ENCODE measurements at regions not wholly inside any gene's neighbourhood (a gene's known extent, or its start where the extent isn't known, plus 50 kb on each side); places are given as distances from the start of the nearest gene placed in this dataset.

GRCh38 chr15:94677202-94677790 is 445.9 kb downstream of the MCTP2 start:
- Mint-ChIP-seq H3K4me3 (no peak overlapping the region), H3K9me3 (no peaks in the 10 kb centered on the region), H3K27me3 (peaks cover 7% of the 10 kb centered on the region), H3K27ac (no peak overlapping the region), H3K36me3 (ENCODE audit: low read depth) (no peaks in the 10 kb centered on the region), H3K4me1 (ENCODE audit: low read depth) (no peaks in the 10 kb centered on the region)
- no peak for DNase-seq

GRCh38 chr15:94682171-94682570 is 450.8 kb downstream of the MCTP2 start:
- Mint-ChIP-seq H3K36me3 (ENCODE audit: low read depth) (no peaks in the 10 kb centered on the region), H3K9me3 (no peaks in the 10 kb centered on the region), H3K4me1 (ENCODE audit: low read depth) (no peaks in the 10 kb centered on the region), H3K4me3 (no peak overlapping the region), H3K27me3 (peaks cover 6% of the 10 kb centered on the region), H3K27ac (no peak overlapping the region)
- DNase-seq, result no peak

- Mint-ChIP-seq H3K4me1 (ENCODE audit: low read depth) (no peaks in the 10 kb centered on the region), H3K27me3 (peaks cover 6% of the 10 kb centered on the region), H3K36me3 (ENCODE audit: low read depth) (no peaks in the 10 kb centered on the region), H3K9me3 (no peaks in the 10 kb centered on the region), H3K4me3 (no peak overlapping the region), H3K27ac (no peak overlapping the region)
- no peak for DNase-seq
Measured at GRCh38 chr15:94683902-94684301, 452.5 kb downstream of the MCTP2 start.

GRCh38 chr15:94691169-94691568 is 459.8 kb downstream of the MCTP2 start:
- DNase-seq, result no peak
- Mint-ChIP-seq H3K9me3 (no peaks in the 10 kb centered on the region), H3K4me1 (ENCODE audit: low read depth) (no peaks in the 10 kb centered on the region), H3K27me3 (no peaks in the 10 kb centered on the region), H3K36me3 (ENCODE audit: low read depth) (no peaks in the 10 kb centered on the region), H3K27ac (no peak overlapping the region), H3K4me3 (no peak overlapping the region)

- Mint-ChIP-seq H3K27ac (no peak overlapping the region), H3K36me3 (ENCODE audit: low read depth) (no peaks in the 10 kb centered on the region), H3K4me3 (no peak overlapping the region), H3K9me3 (no peaks in the 10 kb centered on the region), H3K4me1 (ENCODE audit: low read depth) (no peaks in the 10 kb centered on the region), H3K27me3 (no peaks in the 10 kb centered on the region)
- no peak for DNase-seq
Measured at GRCh38 chr15:94692710-94693109, 461.3 kb downstream of the MCTP2 start.

- Mint-ChIP-seq H3K9me3 (no peaks in the 10 kb centered on the region), H3K36me3 (ENCODE audit: low read depth) (no peaks in the 10 kb centered on the region), H3K4me1 (ENCODE audit: low read depth) (no peaks in the 10 kb centered on the region), H3K27ac (no peak overlapping the region), H3K27me3 (peaks cover 16% of the 10 kb centered on the region), H3K4me3 (no peak overlapping the region)
- no peak for DNase-seq
Measured at GRCh38 chr15:94700211-94700610, 468.9 kb downstream of the MCTP2 start.

- Mint-ChIP-seq H3K9me3 (no peaks in the 10 kb centered on the region), H3K4me3 (no peak overlapping the region), H3K4me1 (ENCODE audit: low read depth) (no peaks in the 10 kb centered on the region), H3K27me3 (peaks cover 21% of the 10 kb centered on the region), H3K27ac (no peak overlapping the region), H3K36me3 (ENCODE audit: low read depth) (no peaks in the 10 kb centered on the region)
- no peak for DNase-seq
Measured at GRCh38 chr15:94701281-94701985, 470.1 kb downstream of the MCTP2 start.

GRCh38 chr15:94703596-94703995 is 472.2 kb downstream of the MCTP2 start:
- no peak overlapping the region for H3K27ac Mint-ChIP-seq
- peaks cover 5% of the 10 kb centered on the region for H3K9me3 Mint-ChIP-seq
- no peaks in the 10 kb centered on the region for H3K36me3 Mint-ChIP-seq (ENCODE audit: low read depth)
- no peaks in the 10 kb centered on the region for H3K4me1 Mint-ChIP-seq (ENCODE audit: low read depth)
- DNase-seq, result no peak
- H3K27me3 Mint-ChIP-seq, result peaks cover 21% of the 10 kb centered on the region
- no peak overlapping the region for H3K4me3 Mint-ChIP-seq

GRCh38 chr15:94704421-94704820 is 473.1 kb downstream of the MCTP2 start:
- H3K36me3 Mint-ChIP-seq (ENCODE audit: low read depth), result no peaks in the 10 kb centered on the region

GRCh38 chr15:94704946-94705345 is 473.6 kb downstream of the MCTP2 start:
- H3K27me3 Mint-ChIP-seq, result peaks cover 20% of the 10 kb centered on the region
- H3K27ac Mint-ChIP-seq, result no peak overlapping the region
- no peaks in the 10 kb centered on the region for H3K4me1 Mint-ChIP-seq (ENCODE audit: low read depth)
- no peak overlapping the region for H3K4me3 Mint-ChIP-seq
- no peak for DNase-seq
- H3K36me3 Mint-ChIP-seq (ENCODE audit: low read depth), result no peaks in the 10 kb centered on the region
- H3K9me3 Mint-ChIP-seq, result peaks cover 5% of the 10 kb centered on the region

More at GRCh38 chr15:94704421-94704820, 473.1 kb downstream of the MCTP2 start:
- Mint-ChIP-seq H3K4me1 (ENCODE audit: low read depth) (no peaks in the 10 kb centered on the region), H3K27me3 (peaks cover 21% of the 10 kb centered on the region), H3K9me3 (peaks cover 5% of the 10 kb centered on the region), H3K27ac (no peak overlapping the region), H3K4me3 (no peak overlapping the region)
- DNase-seq, result no peak

GRCh38 chr15:94709319-94709718 is 478.0 kb downstream of the MCTP2 start:
- no peak overlapping the region for H3K27ac Mint-ChIP-seq
- H3K36me3 Mint-ChIP-seq (ENCODE audit: low read depth), result no peaks in the 10 kb centered on the region
- peaks cover 9% of the 10 kb centered on the region for H3K27me3 Mint-ChIP-seq
- no peak overlapping the region for H3K4me3 Mint-ChIP-seq
- no peaks in the 10 kb centered on the region for H3K4me1 Mint-ChIP-seq (ENCODE audit: low read depth)
- DNase-seq, result no peak
- H3K9me3 Mint-ChIP-seq, result peaks cover 5% of the 10 kb centered on the region

GRCh38 chr15:94722024-94722636 is 490.8 kb downstream of the MCTP2 start:
- no peak overlapping the region for H3K27ac Mint-ChIP-seq
- no peaks in the 10 kb centered on the region for H3K9me3 Mint-ChIP-seq
- DNase-seq, result no peak
- H3K36me3 Mint-ChIP-seq (ENCODE audit: low read depth), result no peaks in the 10 kb centered on the region
- no peak overlapping the region for H3K4me3 Mint-ChIP-seq
- H3K4me1 Mint-ChIP-seq (ENCODE audit: low read depth), result no peaks in the 10 kb centered on the region
- H3K27me3 Mint-ChIP-seq, result peaks cover 15% of the 10 kb centered on the region

- DNase-seq, result no peak
- Mint-ChIP-seq H3K36me3 (ENCODE audit: low read depth) (no peaks in the 10 kb centered on the region), H3K27me3 (peaks cover 15% of the 10 kb centered on the region), H3K4me3 (no peak overlapping the region), H3K27ac (no peak overlapping the region), H3K9me3 (no peaks in the 10 kb centered on the region), H3K4me1 (ENCODE audit: low read depth) (no peaks in the 10 kb centered on the region)
Measured at GRCh38 chr15:94723801-94724200, 492.4 kb downstream of the MCTP2 start.

- Mint-ChIP-seq H3K27ac (no peak overlapping the region), H3K27me3 (no peaks in the 10 kb centered on the region), H3K36me3 (ENCODE audit: low read depth) (no peaks in the 10 kb centered on the region), H3K4me3 (no peak overlapping the region), H3K9me3 (no peaks in the 10 kb centered on the region), H3K4me1 (ENCODE audit: low read depth) (no peaks in the 10 kb centered on the region)
- DNase-seq, result no peak
Measured at GRCh38 chr15:94731286-94731685, 499.9 kb downstream of the MCTP2 start.

GRCh38 chr15:94734460-94734859 is 503.1 kb downstream of the MCTP2 start:
- no peaks in the 10 kb centered on the region for H3K4me1 Mint-ChIP-seq (ENCODE audit: low read depth)
- H3K4me3 Mint-ChIP-seq, result no peak overlapping the region
- H3K9me3 Mint-ChIP-seq, result no peaks in the 10 kb centered on the region
- no peaks in the 10 kb centered on the region for H3K36me3 Mint-ChIP-seq (ENCODE audit: low read depth)
- no peaks in the 10 kb centered on the region for H3K27me3 Mint-ChIP-seq
- H3K27ac Mint-ChIP-seq, result no peak overlapping the region
- DNase-seq, result no peak
